GM21737 (cell line): ENCODE measurements at regions not wholly inside any gene's neighbourhood (a gene's known extent, or its start where the extent isn't known, plus 50 kb on each side); places are given as distances from the start of the nearest gene placed in this dataset.

Source experiments
- ATAC-seq: cut with Tn5 transposase; IDR thresholded peaks from one replicate; pipeline ENCODE4 v1.9.1; 2021; ENCODE audit warnings: mild to moderate bottlenecking, moderate library complexity; ENCODE audit not compliant: unreplicated experiment

- no peak for ATAC-seq
Measured at GRCh38 chr14:61226015-61226654, 55.0 kb downstream of the TMEM30B start.

GRCh38 chr14:61225344-61225743 lies 55.8 kb downstream of the TMEM30B start:
- no peak for ATAC-seq

- no peak for ATAC-seq
Measured at GRCh38 chr14:61223552-61223951, 57.6 kb downstream of the TMEM30B start.

GRCh38 chr14:61222388-61222787 lies 58.8 kb downstream of the TMEM30B start:
- no peak for ATAC-seq

- ATAC-seq, result no peak
Measured at GRCh38 chr14:61221906-61222305, 59.2 kb downstream of the TMEM30B start.

- ATAC-seq, result no peak
Measured at GRCh38 chr14:61219673-61220072, 61.5 kb downstream of the TMEM30B start.

GRCh38 chr14:61219256-61219655 lies 61.9 kb downstream of the TMEM30B start:
- no peak for ATAC-seq

- no peak for ATAC-seq
Measured at GRCh38 chr14:61218767-61219166, 62.4 kb downstream of the TMEM30B start.

- no peak for ATAC-seq
Measured at GRCh38 chr14:61218157-61218556, 63.0 kb downstream of the TMEM30B start.

GRCh38 chr14:61217516-61217915 lies 63.6 kb downstream of the TMEM30B start:
- no peak for ATAC-seq

- no peak for ATAC-seq
Measured at GRCh38 chr14:61215222-61216020, 65.7 kb downstream of the TMEM30B start.

GRCh38 chr14:61213920-61214319 lies 67.2 kb downstream of the TMEM30B start:
- no peak for ATAC-seq

GRCh38 chr14:61213191-61213621 lies 67.9 kb downstream of the TMEM30B start:
- no peak for ATAC-seq

- no peak for ATAC-seq
Measured at GRCh38 chr14:61212546-61212945, 68.6 kb downstream of the TMEM30B start.

GRCh38 chr14:61211476-61212255 lies 69.5 kb downstream of the TMEM30B start:
- no peak for ATAC-seq

- ATAC-seq, result no peak
Measured at GRCh38 chr14:61203081-61203753, 77.9 kb downstream of the TMEM30B start.

GRCh38 chr14:61202124-61202523 lies 79.0 kb downstream of the TMEM30B start:
- no peak for ATAC-seq

- no peak for ATAC-seq
Measured at GRCh38 chr14:61201171-61201570, 80.0 kb downstream of the TMEM30B start.

GRCh38 chr14:61197416-61197815 lies 83.7 kb downstream of the TMEM30B start:
- ATAC-seq, result no peak

GRCh38 chr14:61196792-61197191 lies 84.3 kb downstream of the TMEM30B start:
- no peak for ATAC-seq

- ATAC-seq, result no peak
Measured at GRCh38 chr14:61196034-61196433, 85.1 kb downstream of the TMEM30B start.
